Left forelimb (tissue), 1 donor: ENCODE measurements at regions not wholly inside any gene's neighbourhood (a gene's known extent, or its start where the extent isn't known, plus 50 kb on each side); places are given as distances from the start of the nearest gene placed in this dataset.
"Not testable (repeated sequence)": the region's sequence is repeated elsewhere in the genome, so short reads cannot be mapped to it uniquely, and the experiment has no call there.

Experiments used
- DNase-seq: peaks from one replicate; pipeline ENCODE4 v3.0.0-alpha.2; 2018; ENCODE audit warnings: low spot score

DNA sequence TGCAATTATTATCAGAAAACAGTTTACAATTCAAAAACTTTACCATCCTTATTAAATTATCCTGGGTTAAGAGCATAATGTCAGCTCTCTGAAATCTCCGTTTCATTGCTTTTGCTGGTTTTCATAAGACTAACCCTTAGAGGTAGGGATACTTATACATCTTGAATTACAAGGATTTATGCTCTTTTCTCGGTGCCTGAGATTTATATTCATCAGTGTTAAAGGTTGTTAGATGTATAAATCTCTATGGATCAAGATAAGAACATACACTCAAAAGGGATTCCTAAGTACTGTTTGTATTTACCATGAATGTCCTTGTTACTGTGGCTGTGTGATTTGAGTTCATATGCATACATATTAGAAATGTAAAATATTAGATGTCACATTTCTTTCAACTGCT, 684.7 kb downstream of the EFNA5 start:
- DNase-seq = no peak

DNA sequence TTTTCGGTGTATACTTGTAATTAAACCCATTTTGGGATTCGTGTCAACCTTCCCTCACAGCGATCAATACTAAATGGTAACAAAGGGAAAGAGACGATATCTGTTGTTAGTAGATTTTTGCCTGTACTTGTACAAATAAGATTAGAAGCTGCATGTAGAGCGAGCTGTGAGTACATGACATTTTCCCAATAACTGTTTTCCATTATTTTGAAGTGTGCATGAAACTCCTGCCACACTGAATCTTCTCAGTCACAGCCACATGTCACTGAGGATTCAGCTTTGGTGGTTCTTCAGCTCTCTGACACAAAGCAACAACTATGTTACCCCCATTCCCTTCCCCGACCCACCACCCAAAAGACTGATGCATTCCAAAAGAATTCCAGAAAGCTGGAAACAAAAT, 685.6 kb downstream of the EFNA5 start:
- DNase-seq = no peak

DNA sequence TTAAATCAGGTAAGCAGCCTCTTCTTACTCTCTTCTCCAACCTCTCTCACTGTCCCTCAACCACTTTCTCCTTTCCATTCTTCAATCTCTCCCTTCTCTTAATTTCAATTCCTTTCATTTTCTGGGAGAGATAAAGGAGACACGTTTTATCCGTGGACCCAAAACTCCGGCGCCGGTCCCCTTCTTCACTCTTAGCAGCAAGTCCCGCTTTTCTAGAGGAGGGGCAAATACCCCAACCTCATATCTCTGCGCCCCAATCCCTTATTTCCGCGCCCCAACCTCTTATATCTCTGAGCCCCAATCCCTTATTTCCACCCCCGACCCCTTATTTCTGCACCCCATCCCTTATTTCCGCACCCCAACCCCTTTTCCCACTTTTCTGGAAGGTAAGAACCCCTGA, 691.6 kb downstream of the EFNA5 start:
- not testable (repeated sequence) for DNase-seq

DNA sequence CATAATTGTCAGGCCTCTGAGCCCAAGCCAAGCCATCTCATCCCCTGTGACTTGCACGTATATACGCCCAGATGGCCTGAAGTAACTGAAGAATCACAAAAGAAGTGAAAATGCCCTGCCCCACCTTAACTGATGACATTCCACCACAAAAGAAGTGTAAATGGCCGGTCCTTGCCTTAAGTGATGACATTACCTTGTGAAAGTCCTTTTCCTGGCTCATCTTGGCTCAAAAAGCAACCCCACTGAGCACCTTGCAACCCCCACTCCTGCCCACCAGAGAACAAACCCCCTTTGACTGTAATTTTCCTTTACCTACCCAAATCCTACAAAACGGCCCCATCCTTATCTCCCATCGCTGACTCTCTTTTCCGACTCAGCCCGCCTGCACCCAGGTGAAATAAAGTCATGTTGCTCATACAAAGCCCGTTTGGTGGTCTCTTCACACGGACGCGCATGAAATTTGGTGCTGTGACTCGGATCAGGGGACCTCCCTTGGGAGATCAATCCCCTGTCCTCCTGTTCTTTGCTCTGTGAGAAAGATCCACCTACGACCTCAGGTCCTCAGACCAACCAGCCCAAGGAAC, 692.1 kb downstream of the EFNA5 start:
- DNase-seq = not testable (repeated sequence)

DNA sequence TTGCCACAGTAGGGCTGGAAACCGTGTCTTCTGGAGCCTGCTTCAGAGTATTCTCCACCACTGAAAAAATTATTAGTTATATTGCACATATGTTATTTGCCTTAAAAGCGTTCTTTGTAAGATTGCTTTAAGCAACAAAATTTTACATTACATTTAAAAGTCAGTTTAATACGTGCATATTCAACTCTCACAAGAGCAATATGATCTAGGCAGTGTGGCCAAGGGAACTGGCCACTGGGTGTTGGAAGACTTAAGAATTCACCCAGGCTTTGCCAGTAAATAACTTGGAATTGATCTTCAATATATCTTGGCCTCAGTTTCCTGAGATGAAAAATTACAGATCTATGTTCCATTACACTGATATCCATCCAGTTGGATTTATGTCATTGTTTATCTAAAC, 694.4 kb downstream of the EFNA5 start:
- no peak for DNase-seq

- DNase-seq = no peak
These were observed 696.5 kb downstream of the EFNA5 start for GRCh38 chr5:106974272-106974671.

DNA sequence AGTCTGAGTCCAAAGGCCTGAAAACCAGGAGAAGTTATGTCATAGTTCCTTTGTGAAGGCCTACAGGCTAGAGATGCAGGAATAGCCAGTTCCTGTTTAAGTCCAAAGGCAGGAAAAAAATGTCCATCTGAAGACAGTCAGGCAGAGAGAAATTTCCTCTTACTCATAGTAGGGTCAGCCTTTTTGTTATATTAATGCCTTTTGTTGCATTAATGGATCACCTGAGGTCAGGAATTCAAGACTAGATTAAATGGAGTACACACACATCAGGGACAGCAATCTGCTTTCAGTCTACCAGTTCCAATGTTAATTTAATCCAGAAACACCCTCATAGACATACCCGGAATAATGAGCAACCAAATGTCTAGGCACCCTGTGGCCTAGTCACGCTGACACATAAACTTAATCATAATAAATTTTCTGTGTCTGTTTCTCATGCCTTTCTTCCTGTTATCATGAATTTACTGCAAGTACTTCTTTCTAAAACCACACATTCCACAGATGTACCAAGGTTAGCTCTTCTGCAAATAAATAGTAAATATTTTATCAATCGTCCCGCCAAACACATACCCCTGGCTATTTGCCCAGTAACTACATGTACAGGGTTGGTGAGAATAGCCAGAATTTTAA, 703.9 kb downstream of the EFNA5 start:
- DNase-seq = no peak

DNA sequence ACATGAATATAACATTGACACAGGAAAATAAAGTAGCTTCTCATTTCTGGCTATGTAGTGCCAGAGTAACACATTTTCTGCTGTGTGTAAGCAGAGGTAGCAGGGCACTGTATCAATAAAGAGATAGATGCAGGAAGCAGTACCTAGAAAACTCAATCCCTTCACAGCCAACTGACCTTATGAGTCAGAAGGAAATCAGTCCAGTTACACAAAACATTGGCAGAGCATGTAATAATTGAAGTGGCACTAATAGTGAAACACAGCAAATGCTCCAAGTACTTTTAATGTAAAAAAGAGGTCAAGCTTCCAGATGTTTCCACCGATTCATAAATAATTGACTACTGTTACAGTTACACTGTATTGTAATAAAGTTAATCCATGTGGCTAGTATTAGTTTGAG, 706.6 kb downstream of the EFNA5 start:
- DNase-seq = no peak

DNA sequence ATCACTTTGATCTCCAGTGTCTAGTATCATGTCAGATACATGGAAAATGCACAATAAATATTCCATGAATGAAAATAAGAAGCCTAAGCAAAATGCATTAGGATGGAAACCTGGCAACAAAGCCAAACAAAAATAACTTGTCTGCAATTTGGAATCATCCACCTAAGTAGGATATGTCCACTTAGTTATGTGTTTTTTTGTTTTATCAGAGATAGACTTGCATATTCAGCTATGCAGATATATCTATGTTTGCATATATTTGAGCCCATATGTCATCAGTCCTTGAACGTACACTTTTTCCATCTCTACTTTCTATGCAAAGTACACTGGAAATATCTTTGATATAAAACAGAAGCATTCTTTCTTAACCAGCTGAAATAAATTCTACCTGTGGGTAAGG, 707.1 kb downstream of the EFNA5 start:
- no peak for DNase-seq

- no peak for DNase-seq
These were observed 708.1 kb downstream of the EFNA5 start for GRCh38 chr5:106962464-106963230.

DNA sequence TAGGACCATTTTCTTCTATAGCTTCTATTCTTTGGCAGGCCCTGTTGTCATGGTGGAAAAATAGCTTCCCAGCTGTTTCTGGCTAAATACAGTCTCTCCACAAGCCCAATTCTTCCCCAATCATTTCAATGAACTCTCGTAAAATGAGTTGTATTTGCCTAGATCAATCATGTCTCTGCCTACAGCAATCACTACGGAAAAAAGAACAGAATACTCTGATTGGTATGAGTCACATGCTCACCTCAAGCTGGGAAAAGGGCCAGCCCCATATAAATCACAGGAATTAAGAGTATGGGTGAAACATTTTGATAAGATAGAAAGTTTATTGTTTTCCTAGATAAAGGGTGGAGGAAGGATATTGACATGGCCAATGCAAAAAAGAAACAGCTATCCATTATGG, 711.4 kb downstream of the EFNA5 start:
- no peak for DNase-seq

DNA sequence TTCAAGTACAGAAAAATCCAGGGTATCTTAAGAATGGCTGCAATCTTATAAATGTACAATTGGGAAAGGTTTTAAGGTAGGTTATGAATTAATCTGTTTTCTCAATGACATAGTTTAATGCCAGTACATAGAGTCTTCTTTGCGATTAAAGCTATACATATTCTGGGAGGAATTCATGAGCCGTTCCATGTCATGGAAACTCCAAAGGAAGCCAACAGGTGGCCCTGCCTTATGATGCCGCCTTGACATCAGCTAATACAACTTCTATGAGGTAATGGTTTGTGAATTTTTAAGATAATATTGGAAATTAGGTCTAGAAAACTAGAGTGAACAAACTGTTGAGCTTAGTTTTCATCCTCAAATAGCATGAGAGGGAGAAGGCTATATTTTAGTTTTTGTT, 713.4 kb downstream of the EFNA5 start:
- DNase-seq = no peak

- no peak for DNase-seq
These were observed 713.9 kb downstream of the EFNA5 start for GRCh38 chr5:106956886-106957285.

DNA sequence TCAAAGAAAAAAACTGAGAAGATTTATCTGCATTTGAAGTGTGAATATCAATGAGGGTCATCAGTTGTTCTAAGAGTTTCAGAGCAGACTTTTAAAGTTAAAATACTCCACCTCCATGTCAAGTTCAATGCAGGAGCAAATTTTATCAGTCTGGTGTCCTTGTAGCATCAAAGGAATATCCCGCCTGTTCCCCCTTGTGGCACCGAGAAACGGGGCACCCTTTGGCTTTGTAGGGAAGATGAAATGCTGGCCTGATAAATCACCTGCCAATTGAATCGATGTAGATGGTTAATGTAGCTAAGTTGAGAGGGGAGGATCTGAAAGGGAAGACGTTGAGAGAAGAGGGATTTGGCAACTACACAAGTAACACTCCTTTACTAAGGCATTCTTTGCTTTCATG, 714.5 kb downstream of the EFNA5 start:
- DNase-seq = no peak

DNA sequence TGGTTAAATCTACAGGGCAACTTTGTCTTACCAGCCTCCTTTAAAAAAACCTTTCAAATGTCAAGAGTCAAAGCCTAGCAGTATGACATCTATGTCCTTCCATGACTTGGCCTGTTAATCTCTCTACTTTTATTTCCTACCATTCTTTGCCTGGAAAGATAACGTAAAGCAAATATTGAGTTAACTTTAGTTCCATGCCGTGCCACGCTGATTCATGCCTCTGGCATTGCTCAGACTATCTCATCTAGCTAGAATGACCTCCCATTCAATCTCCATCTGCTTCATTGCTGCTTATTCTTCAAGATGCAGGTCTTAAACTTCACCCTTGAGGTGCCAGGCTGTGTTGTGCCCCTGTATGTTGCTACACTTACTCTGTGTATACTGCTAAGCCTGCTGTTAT, 729.8 kb downstream of the EFNA5 start:
- no peak for DNase-seq

GRCh38 chr5:106940301-106940846, 730.4 kb downstream of the EFNA5 start:
- DNase-seq = no peak

DNA sequence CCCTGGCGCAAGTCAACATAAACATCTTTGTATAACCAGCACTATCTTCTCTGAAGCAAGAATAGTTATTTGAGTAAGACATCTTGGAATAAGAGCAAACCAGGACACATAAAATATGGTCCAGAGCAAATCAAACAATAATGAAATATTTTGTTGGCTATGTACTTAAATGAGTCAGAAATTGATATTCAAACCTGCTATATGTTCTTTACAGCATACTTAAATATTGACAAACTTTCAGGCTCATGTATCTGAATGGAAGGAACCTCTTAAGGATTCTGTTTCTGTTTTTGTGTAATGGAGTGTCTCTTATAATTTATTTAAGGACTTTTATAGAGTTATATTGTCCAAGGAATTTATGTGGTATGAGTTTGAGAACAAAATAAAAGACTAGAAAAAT, 747.3 kb downstream of the EFNA5 start:
- DNase-seq = no peak

DNA sequence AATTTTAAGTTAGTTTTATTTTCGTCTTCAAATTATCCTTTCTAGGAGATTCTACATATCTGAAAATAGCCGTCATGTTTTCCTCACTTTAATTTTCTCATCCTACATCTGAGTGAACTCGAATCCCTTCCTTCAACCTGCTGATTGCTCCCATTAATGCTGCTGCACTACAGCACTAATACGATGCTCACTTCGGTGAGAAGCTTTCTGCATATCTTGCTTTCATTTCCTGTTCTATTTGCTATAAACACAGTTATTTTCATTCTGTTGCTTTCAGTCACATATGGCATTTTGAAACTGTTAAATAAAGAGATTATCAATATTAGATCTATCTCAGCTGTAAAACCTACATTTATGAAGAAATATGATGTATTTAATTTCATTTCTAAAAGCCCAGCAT, 749.2 kb downstream of the EFNA5 start:
- no peak for DNase-seq

DNA sequence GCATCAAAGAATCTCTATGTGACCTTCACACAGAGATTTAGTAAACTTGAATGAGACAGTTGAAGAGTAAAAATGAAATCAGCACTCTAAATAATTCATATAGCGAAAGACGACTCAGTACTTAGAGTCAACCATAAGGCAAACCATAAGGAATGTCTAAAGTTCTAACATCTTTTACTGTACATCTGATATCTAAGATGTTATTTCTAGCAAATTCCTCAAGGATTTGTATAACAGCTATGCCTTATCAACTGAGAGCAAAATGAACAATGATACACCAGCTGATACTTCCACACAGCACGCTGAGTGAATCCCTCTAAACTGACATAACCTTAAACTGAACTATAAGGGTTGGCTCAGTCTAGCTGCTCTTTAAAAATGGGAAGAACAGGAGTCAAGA, 760.3 kb downstream of the EFNA5 start:
- no peak for DNase-seq

- no peak for DNase-seq
These were observed 761.0 kb downstream of the EFNA5 start for GRCh38 chr5:106909716-106910115.

DNA sequence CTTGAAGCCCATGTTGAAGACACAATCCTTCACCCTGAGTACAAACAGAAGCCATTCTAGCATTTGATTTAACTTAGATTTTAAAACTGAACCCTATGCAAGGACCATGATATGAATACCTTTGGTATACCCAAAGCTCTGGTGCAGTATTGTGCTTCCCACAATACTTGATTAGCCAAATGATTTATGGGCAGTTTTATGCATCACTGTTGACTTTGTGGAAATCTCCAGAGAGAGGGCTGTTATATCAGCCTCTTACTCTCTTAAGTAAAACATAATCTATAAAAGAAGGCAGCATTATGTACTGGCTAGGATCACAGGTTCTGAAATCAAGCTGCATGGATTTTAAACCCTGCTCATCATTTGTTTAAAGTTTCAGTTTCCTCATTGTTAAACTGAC, 762.8 kb downstream of the EFNA5 start:
- no peak for DNase-seq

- DNase-seq = no peak
These were observed 764.5 kb downstream of the EFNA5 start for GRCh38 chr5:106906199-106906598.

DNA sequence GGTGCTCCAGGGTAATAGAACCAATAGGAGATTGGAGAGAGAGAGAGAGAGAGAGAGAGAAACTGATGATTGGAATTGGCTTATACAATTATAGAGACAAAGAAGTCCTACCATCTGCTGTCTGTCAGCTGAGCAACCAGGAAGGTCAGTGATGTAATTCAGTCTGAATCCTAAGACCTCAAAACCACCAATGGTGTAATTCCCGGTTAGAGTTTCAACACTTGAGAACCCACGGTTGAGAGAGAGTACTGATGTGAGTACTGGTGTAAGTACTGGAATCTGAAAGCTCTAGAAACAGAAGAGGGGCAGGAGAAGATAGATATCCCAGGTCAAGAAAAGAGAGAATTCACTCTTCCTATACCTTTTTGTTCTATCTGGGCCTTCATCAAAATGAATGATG, 775.8 kb downstream of the EFNA5 start:
- DNase-seq = no peak
